GM06990 (cell line): ENCODE measurements at regions not wholly inside any gene's neighbourhood (a gene's known extent, or its start where the extent isn't known, plus 50 kb on each side); places are given as distances from the start of the nearest gene placed in this dataset.

ENCODE experiments used
- DNase-seq: peaks from one replicate; pipeline ENCODE4 v3.0.0-alpha.2; 2011; ENCODE audit not compliant: insufficient read length; ENCODE audit errors: extremely low read depth
- H3K27me3 ChIP-seq: replicated peaks from 2 replicates; pipeline ENCODE4 v1.6.0; 2011; ENCODE audit warnings: low read length; ENCODE audit not compliant: control insufficient read depth, insufficient read depth
- H3K36me3 ChIP-seq: 2 replicates; pipeline ENCODE4 v1.5.1; 2011; ENCODE audit warnings: low read length; ENCODE audit not compliant: control insufficient read depth, insufficient read depth
- H3K4me3 ChIP-seq: replicated peaks from 2 replicates; pipeline ENCODE4 v1.5.1; 2011; ENCODE audit warnings: low read depth, mild to moderate bottlenecking, control low read depth, low read length
- CTCF ChIP-seq: IDR thresholded peaks from 2 replicates; pipeline ENCODE4 v1.5.1; 2011; ENCODE audit warnings: low read length, control low read depth, mild to moderate bottlenecking, inconsistent platforms; ENCODE audit not compliant: insufficient read depth, poor library complexity, severe bottlenecking

- TF ChIP-seq CTCF, result no peak
- H3K27me3 ChIP-seq, result no peaks in the 10 kb centered on the region
- no peak for DNase-seq
- H3K4me3 ChIP-seq, result no peak overlapping the region
- H3K36me3 ChIP-seq, result no peaks in the 10 kb centered on the region
These were observed 694.3 kb downstream of the MCTP2 start for GRCh38 chr15:94925680-94926079.

DNA sequence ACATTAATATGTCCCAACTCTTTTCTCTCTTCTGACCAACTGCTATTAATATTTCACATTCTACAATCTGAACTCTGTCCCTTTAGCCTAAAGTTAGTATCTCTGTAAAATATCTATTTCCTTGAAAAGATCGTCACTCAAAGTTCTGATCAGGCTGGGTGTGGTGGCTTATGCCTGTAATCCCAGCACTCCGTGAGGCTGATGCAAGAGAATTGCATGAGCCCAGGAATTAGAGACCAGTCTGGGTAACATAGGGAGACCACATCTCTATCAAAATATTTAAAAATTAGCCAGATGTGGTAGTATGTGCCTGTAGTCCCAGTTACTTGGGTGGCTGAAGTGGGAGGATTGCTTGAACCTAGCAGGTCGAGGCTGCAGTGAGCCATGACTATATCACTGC lies 695.6 kb downstream of the MCTP2 start:
- DNase-seq, result no peak
- Histone ChIP-seq H3K27me3 (no peaks in the 10 kb centered on the region), H3K36me3 (no peaks in the 10 kb centered on the region), H3K4me3 (no peak overlapping the region)
- TF ChIP-seq CTCF, result no peak

DNA sequence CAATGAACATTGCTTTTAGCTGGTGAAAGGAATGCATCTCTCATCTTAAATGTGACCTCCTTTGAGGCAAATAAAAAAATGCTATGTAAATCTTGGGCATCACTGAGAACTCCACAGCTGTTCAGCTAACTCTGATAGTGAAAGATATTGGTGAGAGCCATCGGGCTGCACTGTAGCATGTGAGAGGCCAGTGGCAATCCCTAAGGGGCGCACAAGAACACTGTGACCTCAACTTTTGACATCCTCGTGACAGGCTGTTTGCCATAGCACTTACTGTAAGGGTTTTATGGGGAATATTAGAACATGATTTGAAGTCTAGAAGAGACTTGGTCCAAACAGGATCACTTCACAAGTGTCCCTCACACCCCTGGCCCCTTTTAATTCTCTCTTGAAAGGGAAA lies 697.9 kb downstream of the MCTP2 start:
- no peak for DNase-seq
- H3K36me3 ChIP-seq, result no peaks in the 10 kb centered on the region
- H3K4me3 ChIP-seq, result no peak overlapping the region
- no peak for TF ChIP-seq CTCF
- H3K27me3 ChIP-seq, result no peaks in the 10 kb centered on the region

DNA sequence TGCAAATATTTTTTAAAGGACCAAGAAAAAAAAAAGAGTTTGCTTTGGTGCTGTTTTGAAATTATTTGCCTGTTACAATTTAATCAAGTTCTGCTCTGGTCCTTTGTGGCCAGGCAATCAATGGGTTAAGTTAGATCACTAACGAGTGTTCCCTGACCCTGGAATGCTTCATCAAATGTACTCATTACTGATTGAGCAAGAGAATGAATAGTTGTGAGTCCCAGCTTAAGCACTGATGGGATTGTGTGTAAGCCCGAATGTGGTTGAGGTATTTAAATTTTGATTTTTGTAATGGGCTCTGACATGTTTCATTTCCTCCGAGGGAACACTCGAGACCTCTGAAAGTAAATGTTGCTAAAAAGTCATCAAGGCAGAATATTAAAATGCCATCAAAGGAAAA lies 699.1 kb downstream of the MCTP2 start:
- no peak for TF ChIP-seq CTCF

GRCh38 chr15:94930960-94931359 lies 699.6 kb downstream of the MCTP2 start:
- Histone ChIP-seq H3K4me3 (no peak overlapping the region), H3K36me3 (no peaks in the 10 kb centered on the region), H3K27me3 (no peaks in the 10 kb centered on the region)
- TF ChIP-seq CTCF, result no peak
- DNase-seq, result no peak

More for the DNA sequence above, 699.1 kb downstream of the MCTP2 start:
- no peak overlapping the region for H3K4me3 ChIP-seq
- no peaks in the 10 kb centered on the region for H3K27me3 ChIP-seq
- DNase-seq, result no peak
- no peaks in the 10 kb centered on the region for H3K36me3 ChIP-seq

DNA sequence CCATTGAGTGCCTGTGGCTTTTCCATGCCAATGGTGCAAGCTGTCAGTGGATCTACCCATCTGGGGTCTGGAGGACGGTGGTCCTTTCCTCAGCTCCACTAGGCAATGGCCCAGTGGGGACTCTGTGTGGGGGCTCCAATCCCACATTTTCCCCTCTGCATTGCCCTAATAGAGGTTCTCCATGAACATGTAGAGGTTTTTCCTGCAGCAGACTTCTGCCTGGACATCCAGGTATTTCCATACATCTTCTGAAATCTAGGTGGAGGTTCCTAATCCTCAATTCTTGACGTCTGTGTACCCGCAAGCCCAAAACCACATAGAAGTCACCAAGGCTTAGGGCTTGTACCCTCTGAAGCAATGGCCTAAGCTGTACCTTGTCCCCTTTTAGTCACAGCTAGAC lies 703.1 kb downstream of the MCTP2 start:
- Histone ChIP-seq H3K27me3 (no peaks in the 10 kb centered on the region), H3K36me3 (no peaks in the 10 kb centered on the region), H3K4me3 (no peak overlapping the region)
- DNase-seq, result no peak
- no peak for TF ChIP-seq CTCF
